ENCODE measurements at regions not wholly inside any gene's neighbourhood (a gene's known extent, or its start where the extent isn't known, plus 50 kb on each side); places are given as distances from the start of the nearest gene placed in this dataset.

DNA sequence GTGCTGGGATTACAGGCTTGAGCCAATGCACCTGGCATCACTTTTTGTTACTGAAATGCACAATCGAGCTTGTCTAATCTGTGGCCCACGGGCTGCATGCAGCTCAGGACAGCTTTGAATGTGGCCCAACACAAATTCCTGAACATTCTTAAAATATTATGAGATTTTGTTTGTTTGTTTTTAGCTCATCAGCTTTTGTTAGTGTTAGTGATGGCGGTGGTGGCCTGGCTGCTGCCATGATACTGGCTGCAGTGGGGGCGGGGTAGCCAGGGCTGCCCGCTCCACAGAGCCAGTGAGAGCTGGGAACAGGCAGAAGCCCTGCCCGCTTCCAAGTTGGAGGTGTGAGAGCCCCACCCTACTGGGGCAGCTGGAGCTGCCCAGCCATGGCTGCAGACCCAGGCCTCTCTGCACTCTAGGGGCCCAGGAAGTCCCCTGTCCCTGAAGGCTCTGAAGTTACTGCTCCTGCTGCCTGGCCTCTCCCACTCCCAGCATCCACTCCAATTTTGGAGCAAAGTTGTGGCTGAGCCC lies 76.6 kb upstream of the SHB start:
- WGBS, 2 experiments (ENCODE audit: extremely low coverage in 1 of 2, insufficient coverage in 1 of 2, insufficient read length in 1 of 2, insufficient replicate concordance in 2 of 2, low coverage in 1 of 2, low lambda C conversion rate in 2 of 2, missing lambda C conversion rate in 1 of 2) = 79% methylated on average over 6 of the region's 6 CpGs; no CpG with 5 or more reads in 1 of the 2 experiments
- DNase-seq (ENCODE audit: low read depth in 1 of 2, low spot score in 2 of 2) = peak in 1 of 2 experiments; percentile 50
- H4K91ac ChIP-seq (replicated peaks; ENCODE audit: insufficient read length, low read length) = peak overlapping the region; percentile 45
- H3K56ac ChIP-seq (replicated peaks; ENCODE audit: insufficient read length, low read depth, low read length) = no peak overlapping the region
- no peak overlapping the region for H2BK15ac ChIP-seq (ENCODE audit: low read length)
- H3K79me2 ChIP-seq (ENCODE audit: control insufficient read depth in 1 of 2, insufficient read depth in 2 of 2, low read length in 2 of 2) = no peaks in the 10 kb centered on the region
- peak overlapping the region; percentile 71; the same call in 1 of the 2 replicates for H3K18ac ChIP-seq (ENCODE audit: extremely low read depth, low read length)
- H4K8ac ChIP-seq (ENCODE audit: extremely low read depth, insufficient read depth, low read length) = 0 out of 2 replicates have a peak overlapping the region, but pooled peaks have one; percentile 15
- no peak overlapping the region for H3K4ac ChIP-seq (replicated peaks; ENCODE audit: insufficient read length, low read depth, low read length)
- H2BK20ac ChIP-seq (ENCODE audit: low read length) = no peak overlapping the region
- no peak overlapping the region for H3K27ac ChIP-seq (ENCODE audit: low read depth, low read length)
- H2BK12ac ChIP-seq (ENCODE audit: low read depth, low read length) = no peak overlapping the region
- no peak overlapping the region for H4K5ac ChIP-seq (ENCODE audit: insufficient read length, low read depth, low read length)
- ChIA-PET CTCF (ENCODE audit: partially characterized antibody) (interaction anchor here (1.6 to 3.3 kb wide), 3 partner anchors 14 to 58 kb away, joined by 5 to 21 read pairs (median 5); no protein-coding TSS in a partner anchor), POLR2A (ENCODE audit: partially characterized antibody) (no interaction called here)
- H3K27me3 ChIP-seq (replicated peaks in 1 of 4; ENCODE audit: control insufficient read depth in 3 of 4, extremely low read depth in 1 of 4, insufficient read depth in 3 of 4, low read length in 3 of 4) = peaks cover 0 to 6% (median under 1%) of the 10 kb centered on the region in 4 experiments; a peak in 2 of 7 replicates
- no peak overlapping the region for H2BK120ac ChIP-seq (replicated peaks; ENCODE audit: low read depth, low read length)
- no peaks in the 10 kb centered on the region for H3K36me3 ChIP-seq (ENCODE audit: control insufficient read depth in 2 of 4, insufficient read depth in 4 of 4, low read length in 3 of 4)
- H2AFZ ChIP-seq (ENCODE audit: low read length) = no peak overlapping the region
- H3K9ac ChIP-seq (replicated peaks in 1 of 4; ENCODE audit: extremely low read depth in 1 of 4, low read depth in 3 of 4, low read length in 3 of 4) = no peak overlapping the region
- FAIRE-seq = no peak
- H3K79me1 ChIP-seq (ENCODE audit: low read depth, low read length) = no peaks in the 10 kb centered on the region
- H3K9me3 ChIP-seq (ENCODE audit: insufficient read depth in 2 of 2, low read depth in 1 of 2, low read length in 1 of 2) = no peaks in the 10 kb centered on the region
- H3K23ac ChIP-seq (ENCODE audit: insufficient read length) = no peak overlapping the region
- no peaks in the 10 kb centered on the region for H3K23me2 ChIP-seq (ENCODE audit: low read depth, low read length)
- TF ChIP-seq EZH2 (IDR thresholded peaks at IDR 0.05; ENCODE audit: low read depth, low read length, severe bottlenecking) (no peak), SIX5 (IDR thresholded peaks at IDR 0.05; ENCODE audit: low read depth, low read length) (no peak), GTF2F1 (IDR thresholded peaks at IDR 0.05; ENCODE audit: borderline replicate concordance, low read depth, low read length) (no peak), BACH1 (IDR thresholded peaks at IDR 0.05; ENCODE audit: low read length) (no peak), JUND (IDR thresholded peaks at IDR 0.05; ENCODE audit: low read length) (no peak), RFX5 (IDR thresholded peaks at IDR 0.05; ENCODE audit: borderline replicate concordance, low read depth, low read length) (no peak), POLR2A (IDR thresholded peaks at IDR 0.05; ENCODE audit: control extremely low read depth in 1 of 2, low read depth in 2 of 2, low read length in 2 of 2) (no peak), TAF7 (optimal IDR thresholded peaks at IDR 0.05; ENCODE audit: borderline replicate concordance, low read depth, low read length) (no peak), POLR2AphosphoS5 (IDR thresholded peaks at IDR 0.05; ENCODE audit: low read depth, low read length) (no peak), SP1 (IDR thresholded peaks at IDR 0.05; ENCODE audit: low read depth, low read length) (no peak), POU5F1 (IDR thresholded peaks at IDR 0.05; ENCODE audit: low read depth, low read length) (no peak)
- TF ChIP-seq, protein P1, sequence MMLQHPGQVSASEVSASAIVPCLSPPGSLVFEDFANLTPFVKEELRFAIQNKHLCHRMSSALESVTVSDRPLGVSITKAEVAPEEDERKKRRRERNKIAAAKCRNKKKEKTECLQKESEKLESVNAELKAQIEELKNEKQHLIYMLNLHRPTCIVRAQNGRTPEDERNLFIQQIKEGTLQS (IDR thresholded peaks at IDR 0.05; ENCODE audit: insufficient read depth, low read depth, low read length) = no peak
- TF ChIP-seq, protein P2, sequence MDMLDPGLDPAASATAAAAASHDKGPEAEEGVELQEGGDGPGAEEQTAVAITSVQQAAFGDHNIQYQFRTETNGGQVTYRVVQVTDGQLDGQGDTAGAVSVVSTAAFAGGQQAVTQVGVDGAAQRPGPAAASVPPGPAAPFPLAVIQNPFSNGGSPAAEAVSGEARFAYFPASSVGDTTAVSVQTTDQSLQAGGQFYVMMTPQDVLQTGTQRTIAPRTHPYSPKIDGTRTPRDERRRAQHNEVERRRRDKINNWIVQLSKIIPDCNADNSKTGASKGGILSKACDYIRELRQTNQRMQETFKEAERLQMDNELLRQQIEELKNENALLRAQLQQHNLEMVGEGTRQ (IDR thresholded peaks at IDR 0.05; ENCODE audit: low read length) = no peak
- H2BK5ac ChIP-seq (ENCODE audit: low read depth, low read length) = peak overlapping the region; percentile 16; the same call in 1 of the 2 replicates
- no peak overlapping the region for H3K14ac ChIP-seq (ENCODE audit: insufficient read length)
- no peak overlapping the region for H2AK5ac ChIP-seq (ENCODE audit: low read depth, low read length)
- H4K20me1 ChIP-seq (replicated peaks in 1 of 2; ENCODE audit: control insufficient read depth in 1 of 2, insufficient read depth in 2 of 2, low read length in 2 of 2) = no peaks in the 10 kb centered on the region
- no peak overlapping the region for H3K4me2 ChIP-seq (ENCODE audit: insufficient read depth in 1 of 2, low read depth in 2 of 2, low read length in 2 of 2)
- H3K4me3 ChIP-seq (ENCODE audit: extremely low read depth in 1 of 4, insufficient read depth in 2 of 4, low read depth in 3 of 4, low read length in 4 of 4) = no peak overlapping the region
- peaks cover 0 to 6% (median 3%) of the 10 kb centered on the region in 4 experiments; a peak in 2 of 7 replicates for H3K4me1 ChIP-seq (replicated peaks in 1 of 4; ENCODE audit: control insufficient read depth in 3 of 4, insufficient read depth in 4 of 4, low read length in 3 of 4)

All from H1 (cell line).